ENCODE measurements at regions not wholly inside any gene's neighbourhood (a gene's known extent, or its start where the extent isn't known, plus 50 kb on each side); places are given as distances from the start of the nearest gene placed in this dataset.
"Not testable (repeated sequence)": the region's sequence is repeated elsewhere in the genome, so short reads cannot be mapped to it uniquely, and the experiment has no call there.

- DNase-seq, result no peak
Observed at GRCh38 chr6:140806431-140806830, 1326.3 kb upstream of the GJE1 start.

- DNase-seq, result no peak
Observed at GRCh38 chr6:140794544-140794943, 1338.2 kb upstream of the GJE1 start.

GRCh38 chr6:140790109-140790508 lies 1342.6 kb upstream of the GJE1 start:
- no peak for DNase-seq

GRCh38 chr6:140789466-140789865 lies 1343.3 kb upstream of the GJE1 start:
- DNase-seq, result no peak

- no peak for DNase-seq
Observed at GRCh38 chr6:140785926-140786325, 1346.8 kb upstream of the GJE1 start.

GRCh38 chr6:140784573-140784972 lies 1348.2 kb upstream of the GJE1 start:
- DNase-seq, result no peak

- not testable (repeated sequence) for DNase-seq
Observed at GRCh38 chr6:140783504-140783903, 1349.2 kb upstream of the GJE1 start.

GRCh38 chr6:140782941-140783340 lies 1349.8 kb upstream of the GJE1 start:
- no peak for DNase-seq

GRCh38 chr6:140779991-140780596 lies 1352.6 kb upstream of the GJE1 start:
- no peak for DNase-seq

GRCh38 chr6:140779341-140779740 lies 1353.4 kb upstream of the GJE1 start:
- no peak for DNase-seq

- DNase-seq, result no peak
Observed at GRCh38 chr6:140777780-140778179, 1354.9 kb upstream of the GJE1 start.

- DNase-seq, result no peak
Observed at GRCh38 chr6:140775061-140775460, 1357.7 kb upstream of the GJE1 start.

GRCh38 chr6:140774080-140774505 lies 1358.6 kb upstream of the GJE1 start:
- DNase-seq, result no peak

GRCh38 chr6:140773276-140773675 lies 1359.4 kb upstream of the GJE1 start:
- DNase-seq, result no peak

- no peak for DNase-seq
Observed at GRCh38 chr6:140772576-140772975, 1360.1 kb upstream of the GJE1 start.

GRCh38 chr6:140768133-140768532 lies 1364.6 kb upstream of the GJE1 start:
- no peak for DNase-seq

GRCh38 chr6:140766999-140767398 lies 1365.7 kb upstream of the GJE1 start:
- DNase-seq, result no peak

GRCh38 chr6:140758169-140758877 lies 1374.4 kb upstream of the GJE1 start:
- DNase-seq, result no peak

- DNase-seq, result no peak
Observed at GRCh38 chr6:140752234-140752633, 1377.8 kb upstream of the CITED2 start.

GRCh38 chr6:140747114-140747513 lies 1372.7 kb upstream of the CITED2 start:
- DNase-seq, result no peak

GRCh38 chr6:140744659-140745320 lies 1370.3 kb upstream of the CITED2 start:
- no peak for DNase-seq

- DNase-seq, result no peak
Observed at GRCh38 chr6:140736231-140736630, 1361.8 kb upstream of the CITED2 start.

GRCh38 chr6:140732991-140733390 lies 1358.5 kb upstream of the CITED2 start:
- no peak for DNase-seq

- no peak for DNase-seq
Observed at GRCh38 chr6:140732155-140732554, 1357.7 kb upstream of the CITED2 start.
